GM19238 (cell line): ENCODE measurements at regions not wholly inside any gene's neighbourhood (a gene's known extent, or its start where the extent isn't known, plus 50 kb on each side); places are given as distances from the start of the nearest gene placed in this dataset.
"Not testable (repeated sequence)": the region's sequence is repeated elsewhere in the genome, so short reads cannot be mapped to it uniquely, and the experiment has no call there.

ENCODE experiments used
- DNase-seq: peaks from one replicate; pipeline ENCODE4 v3.0.0; 2011; ENCODE audit warnings: low spot score; ENCODE audit not compliant: insufficient read length

DNA sequence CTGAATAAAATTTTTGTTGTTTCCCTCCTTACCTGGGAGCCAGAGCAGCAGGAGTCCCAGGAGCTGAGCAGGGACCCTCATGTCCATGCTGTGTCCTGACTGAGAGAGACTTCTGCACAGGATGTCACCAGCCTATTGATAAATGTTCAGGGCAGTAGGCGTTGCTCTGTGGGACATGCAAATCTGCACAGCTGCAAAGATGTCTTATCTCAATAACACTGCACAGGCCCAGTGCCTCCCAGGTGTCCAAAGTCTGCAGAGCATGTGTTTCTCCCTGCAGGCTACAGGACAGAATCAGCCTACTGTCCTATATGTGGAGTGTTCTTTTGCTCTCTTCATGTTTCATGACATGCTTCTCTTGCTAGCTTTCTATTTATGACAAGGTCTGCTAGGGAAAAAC lies 522.3 kb downstream of the RPIA start:
- DNase-seq, result not testable (repeated sequence)

DNA sequence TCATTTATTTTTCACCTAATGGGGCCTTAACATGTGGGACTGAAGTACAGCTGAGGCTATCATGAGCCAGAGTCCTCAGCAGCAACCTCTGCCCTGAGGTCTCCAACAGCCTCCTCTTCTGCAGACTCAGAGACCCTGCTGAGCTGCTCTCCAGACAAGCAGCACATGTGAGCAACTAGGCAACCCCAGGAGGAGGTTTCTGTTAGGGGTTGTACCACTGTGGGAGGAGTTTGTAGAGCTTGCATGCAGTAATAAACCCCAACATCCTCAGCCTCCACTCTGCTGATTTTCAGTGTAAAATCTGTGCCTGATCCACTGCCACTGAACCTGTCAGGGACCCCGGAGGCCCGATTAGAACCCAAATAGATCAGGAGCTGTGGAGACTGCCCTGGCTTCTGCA lies 530.0 kb downstream of the RPIA start:
- DNase-seq, result not testable (repeated sequence)

DNA sequence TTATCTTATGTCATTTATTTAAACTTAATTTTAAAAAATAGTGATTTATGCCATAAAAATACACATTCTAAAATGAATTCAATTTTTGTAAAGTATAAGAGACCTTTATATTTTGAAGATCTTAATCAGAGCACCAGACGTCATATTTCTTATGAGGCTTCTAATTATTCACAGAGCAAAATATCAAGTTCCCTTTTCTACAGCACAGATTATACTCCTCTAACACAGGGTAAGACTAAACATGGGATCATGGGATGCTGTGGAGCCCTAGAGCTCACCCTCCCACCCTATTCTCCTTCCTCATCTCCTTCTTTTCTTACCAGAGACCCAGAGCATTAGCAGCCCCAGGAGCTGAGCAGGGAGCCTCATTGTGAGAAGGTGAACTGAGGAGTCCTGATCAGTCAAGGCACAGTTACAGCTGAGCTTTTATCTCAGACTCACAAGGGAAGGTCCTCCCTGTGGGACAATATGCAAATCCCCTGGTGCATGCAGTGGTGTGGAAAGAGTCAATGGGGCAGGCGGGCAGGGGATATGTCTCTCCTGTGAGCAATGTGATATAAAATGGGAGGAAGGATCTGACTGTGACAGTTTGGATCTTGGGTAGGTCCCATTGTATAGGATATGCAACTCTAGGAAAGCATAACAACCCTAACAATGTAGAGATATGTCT lies 530.7 kb downstream of the RPIA start:
- DNase-seq, result not testable (repeated sequence)

DNA sequence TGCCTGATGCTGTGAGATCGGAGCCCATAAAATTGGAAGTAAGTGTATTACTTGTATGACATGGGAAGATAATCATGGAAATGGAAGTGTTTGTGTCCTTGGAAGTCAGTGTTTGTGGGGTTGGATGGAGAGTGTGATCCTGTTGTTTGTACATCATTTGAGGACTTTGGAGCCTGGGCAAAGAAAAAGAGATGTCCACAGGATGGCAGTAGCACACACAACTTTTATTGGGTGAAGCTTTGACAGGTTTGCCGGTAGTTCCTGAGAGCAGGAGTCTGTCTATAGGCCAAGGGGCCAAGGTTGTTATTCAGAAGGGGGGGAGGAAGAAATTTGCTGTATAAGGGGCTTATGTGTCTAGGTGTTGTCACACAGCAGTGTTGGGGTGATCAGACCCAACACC lies 533.3 kb downstream of the RPIA start:
- DNase-seq, result not testable (repeated sequence)

DNA sequence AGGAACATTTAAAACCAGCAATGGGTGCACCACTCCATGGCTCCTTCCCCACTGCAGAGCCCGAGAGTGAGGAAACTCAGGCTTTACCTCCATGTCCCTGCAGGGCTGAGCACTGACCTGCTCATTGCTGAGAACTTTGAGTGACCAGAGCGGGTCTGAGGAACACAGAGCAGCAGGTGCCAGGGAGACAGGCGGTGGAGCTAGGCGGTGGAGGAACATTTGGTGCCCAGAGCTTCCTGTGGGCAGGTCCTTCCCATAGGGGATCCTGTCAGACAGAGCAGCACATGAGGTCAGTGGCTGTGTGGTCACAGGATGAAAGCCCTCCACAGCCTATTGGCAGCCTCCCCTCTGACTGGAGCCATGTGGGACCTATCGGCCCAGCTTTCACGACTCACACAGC lies 538.5 kb downstream of the RPIA start:
- not testable (repeated sequence) for DNase-seq

DNA sequence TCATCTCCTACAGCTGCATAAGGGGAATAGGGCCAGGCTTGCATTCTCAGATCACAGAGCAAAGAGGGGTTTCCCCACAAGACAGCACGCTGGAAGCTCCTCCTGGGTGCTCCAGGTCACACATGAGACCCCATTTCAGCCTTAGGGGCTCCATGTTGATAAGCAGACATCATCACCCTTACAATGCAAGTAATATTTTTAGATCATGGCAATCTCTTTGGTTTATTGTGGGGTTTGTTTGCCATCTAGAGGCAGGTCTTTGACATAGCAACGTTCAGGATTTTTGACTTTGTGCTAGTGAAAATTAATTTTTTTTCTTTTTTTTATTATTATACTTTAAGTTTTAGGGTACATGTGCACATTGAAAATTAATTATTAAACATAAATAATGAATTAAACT lies 539.8 kb downstream of the RPIA start:
- not testable (repeated sequence) for DNase-seq

DNA sequence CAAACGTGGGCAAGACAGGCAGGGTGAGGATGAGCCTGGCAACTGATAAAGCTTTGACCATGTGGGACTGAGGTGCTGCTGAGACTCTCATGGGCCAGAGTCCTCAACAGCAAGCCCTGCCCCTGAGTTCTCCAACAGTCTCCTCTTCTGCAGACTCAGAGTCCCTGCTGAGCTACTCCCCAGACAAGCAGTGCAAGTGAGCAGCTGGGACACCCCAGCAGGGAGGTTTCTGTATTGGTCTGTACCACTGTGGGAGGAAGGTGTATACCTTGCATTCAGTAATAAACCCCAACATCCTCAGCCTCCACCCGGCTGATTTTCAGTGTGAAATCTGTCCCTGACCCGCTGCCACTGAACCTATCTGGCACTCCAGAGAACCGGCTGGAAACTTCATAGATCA lies 542.5 kb downstream of the RPIA start:
- not testable (repeated sequence) for DNase-seq

DNA sequence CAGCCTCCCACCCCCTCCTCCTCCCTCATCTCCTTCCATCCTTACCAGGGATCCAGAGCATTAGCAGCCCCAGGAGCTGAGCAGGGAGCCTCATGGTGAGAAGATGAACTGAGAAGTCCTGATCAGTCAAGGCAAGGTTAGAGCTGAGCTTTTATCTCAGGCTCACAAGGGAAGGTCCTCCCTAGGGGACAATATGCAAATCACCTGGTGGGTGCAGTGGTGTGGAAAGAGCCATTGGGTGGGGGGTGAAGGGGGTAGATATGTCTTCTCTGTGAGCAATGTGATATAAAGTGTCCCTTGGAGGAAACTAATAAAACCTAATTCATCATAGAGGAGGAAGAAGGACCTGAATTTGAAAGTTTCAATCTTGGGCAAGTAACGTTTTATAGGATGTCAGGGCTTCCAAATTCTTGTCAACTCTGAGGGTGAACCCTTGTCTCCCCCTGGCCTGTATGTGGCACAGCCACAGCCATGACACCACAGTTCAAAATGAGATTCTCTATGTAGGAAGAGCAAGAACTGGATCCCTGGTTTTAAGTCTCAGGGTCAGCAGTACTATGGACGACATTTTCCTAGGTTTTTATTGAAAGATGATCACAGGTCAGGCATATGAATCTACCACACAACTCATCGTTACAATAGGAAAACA lies 543.5 kb downstream of the RPIA start:
- DNase-seq, result not testable (repeated sequence)

DNA sequence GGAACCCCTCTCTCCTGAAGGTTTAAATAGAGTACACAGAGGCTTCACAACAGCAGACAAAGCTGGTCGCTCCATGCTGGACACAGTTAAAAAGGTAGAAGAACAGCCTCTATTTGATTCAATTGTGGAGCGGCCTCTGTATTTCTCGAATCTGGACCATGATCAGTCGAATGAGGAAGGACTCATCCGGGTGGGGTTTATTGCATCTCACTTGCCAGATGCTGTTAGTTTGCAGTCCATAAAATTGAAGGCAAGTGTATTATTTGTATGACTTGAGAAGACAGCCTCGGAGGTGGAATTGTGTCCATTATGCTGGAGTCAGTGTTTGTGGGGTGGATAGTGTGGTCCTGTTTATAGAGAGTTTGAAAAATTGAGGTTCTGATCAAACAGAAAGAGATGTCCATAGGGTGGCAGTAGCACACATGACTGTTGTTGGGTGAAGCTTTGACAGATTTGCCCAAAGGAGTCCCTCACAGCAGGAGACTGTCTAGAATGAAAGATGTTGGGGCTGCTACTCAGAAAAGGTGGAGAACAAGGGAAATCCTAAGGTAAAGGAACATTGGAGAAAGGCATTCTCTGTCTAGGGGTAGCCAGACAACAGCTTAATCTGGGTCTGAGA lies 545.5 kb downstream of the RPIA start:
- not testable (repeated sequence) for DNase-seq

DNA sequence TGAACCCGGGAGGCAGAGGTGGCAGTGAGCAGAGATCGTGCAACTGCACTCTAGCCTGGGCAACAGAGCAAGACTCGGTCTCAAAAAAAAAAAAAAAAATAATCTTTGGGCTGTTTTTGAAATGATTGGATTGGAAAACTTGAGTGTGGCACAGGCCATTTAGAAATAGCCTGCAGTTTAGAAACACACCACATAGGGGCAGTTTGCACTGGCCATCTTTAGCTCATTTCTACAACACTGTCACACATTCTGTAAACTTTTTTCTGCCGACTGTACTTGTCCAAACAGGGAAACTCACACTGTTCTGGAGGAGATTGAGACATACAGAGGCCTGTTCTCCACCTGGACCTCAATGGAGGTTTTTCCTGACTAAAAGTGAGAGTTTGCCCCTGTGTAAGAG lies 546.3 kb downstream of the RPIA start:
- not testable (repeated sequence) for DNase-seq

DNA sequence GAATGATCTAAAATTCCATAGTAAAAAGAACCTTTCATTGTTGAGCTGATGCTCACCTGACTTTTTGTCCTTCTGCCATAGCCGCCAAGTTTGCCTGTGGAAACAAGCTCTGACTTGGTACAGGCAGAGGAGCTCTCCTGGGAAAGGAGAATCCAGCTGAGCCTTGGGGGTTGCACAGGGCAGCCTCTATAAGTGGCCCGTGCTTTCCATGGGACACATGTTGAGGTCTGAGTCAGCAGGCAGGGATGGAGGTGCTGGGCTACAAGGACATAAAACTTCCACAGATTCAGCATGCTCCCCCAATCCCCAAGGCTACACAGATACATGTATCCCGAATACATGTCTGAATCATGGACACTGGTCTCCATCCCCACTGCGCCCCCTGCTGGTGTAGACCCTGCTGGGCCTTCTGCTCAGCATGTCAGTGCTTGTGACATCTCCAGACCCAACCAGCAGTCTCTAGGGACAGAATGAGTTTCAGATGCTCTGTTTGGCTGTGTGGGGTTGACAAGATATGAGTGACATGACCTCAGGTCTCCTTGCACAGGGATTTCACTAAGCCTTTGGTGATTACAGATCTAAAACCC lies 551.7 kb downstream of the RPIA start:
- DNase-seq, result not testable (repeated sequence)

DNA sequence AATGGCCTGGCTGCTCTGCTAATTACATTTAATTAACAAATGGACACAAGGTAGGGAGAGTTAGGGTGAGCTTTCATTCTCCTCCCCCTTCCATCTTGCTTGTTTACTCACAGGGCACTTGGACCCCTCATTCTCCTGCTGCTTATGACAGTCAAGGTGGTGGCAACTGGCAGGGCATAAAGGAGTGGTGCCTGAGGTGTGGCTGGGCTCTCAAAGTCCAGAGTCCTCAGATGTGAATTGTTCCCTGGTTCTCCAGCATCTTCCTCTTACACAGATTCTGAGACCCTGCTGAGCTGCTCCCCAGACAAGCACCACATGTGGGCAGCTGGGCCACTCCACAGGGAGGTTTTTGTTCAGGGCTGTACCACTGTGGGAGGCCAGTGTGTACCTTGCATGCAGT lies 552.9 kb downstream of the RPIA start:
- DNase-seq, result not testable (repeated sequence)

DNA sequence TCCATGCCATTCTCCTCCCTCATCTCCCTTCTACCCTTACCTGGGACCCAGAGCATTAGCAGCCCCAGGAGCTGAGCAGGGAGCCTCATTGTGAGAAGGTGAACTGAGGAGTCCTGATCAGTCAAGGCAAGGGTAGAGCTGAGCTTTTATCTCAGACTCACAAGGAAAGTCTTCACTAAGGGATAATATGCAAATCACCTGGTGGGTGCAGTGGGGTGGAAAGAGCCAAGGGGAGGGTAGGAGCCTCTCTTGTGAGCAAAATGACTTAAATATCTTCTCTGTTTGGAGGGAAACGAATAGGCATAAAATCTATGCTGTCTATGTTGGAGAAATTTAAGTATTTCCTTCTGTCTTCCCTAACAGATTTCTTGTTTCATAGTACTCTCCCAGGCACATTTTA lies 554.0 kb downstream of the RPIA start:
- not testable (repeated sequence) for DNase-seq

DNA sequence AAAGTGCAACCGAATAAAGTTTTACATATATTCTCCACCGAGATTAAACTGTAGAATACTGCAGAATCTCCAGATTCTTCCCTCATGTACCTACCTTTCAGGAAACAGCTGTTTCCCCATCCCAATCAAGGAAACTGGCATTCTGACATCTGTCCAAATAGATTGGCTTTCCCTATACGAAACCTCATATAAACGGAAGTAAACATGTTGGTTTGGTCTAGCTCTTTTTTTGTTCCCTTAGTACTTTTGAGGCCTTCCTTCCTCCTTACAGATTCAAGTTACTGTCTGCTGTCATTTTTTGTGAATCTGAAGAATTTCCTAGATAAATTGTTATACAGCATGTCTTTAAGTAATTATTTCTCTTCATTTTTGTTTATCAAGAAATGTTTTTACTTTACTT lies 554.6 kb downstream of the RPIA start:
- DNase-seq, result not testable (repeated sequence)

DNA sequence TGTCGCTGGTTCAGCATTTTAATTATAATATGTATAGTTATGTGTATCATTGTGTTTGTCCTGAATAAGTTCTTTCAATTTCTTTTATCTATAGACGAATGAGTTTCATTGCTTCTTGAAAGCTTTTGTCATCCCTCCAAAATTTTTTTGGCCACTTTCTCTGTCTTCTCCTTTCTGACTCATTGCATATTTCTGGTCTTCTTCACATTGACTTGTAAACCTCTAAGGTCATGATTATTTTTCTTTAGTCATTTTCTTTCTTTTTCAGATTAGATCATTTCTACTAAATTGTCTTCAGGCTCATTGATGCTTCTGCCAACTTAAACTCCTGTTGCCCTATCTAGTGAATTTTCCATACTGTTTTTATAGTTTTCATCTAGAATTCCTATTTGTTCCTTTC lies 555.1 kb downstream of the RPIA start:
- DNase-seq, result not testable (repeated sequence)

DNA sequence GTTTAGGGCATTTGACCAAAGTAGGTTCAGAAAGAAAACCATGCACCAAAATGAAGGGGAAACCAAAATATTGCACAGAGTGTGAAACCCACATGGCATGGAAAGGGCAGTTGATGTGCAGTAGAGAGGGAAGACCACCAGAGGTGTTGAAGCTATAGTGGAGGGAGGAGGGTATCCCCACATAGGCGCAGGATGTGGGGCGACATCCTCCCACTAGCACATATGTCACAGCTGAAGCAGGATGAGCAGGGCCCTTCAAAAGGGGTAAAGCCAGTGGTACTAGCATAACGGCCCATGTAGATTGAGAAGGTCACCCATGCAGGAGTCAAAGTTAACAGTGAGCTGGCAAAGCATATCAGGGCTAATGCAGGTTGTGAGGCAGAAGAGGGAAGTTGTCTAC lies 563.5 kb downstream of the RPIA start:
- not testable (repeated sequence) for DNase-seq

DNA sequence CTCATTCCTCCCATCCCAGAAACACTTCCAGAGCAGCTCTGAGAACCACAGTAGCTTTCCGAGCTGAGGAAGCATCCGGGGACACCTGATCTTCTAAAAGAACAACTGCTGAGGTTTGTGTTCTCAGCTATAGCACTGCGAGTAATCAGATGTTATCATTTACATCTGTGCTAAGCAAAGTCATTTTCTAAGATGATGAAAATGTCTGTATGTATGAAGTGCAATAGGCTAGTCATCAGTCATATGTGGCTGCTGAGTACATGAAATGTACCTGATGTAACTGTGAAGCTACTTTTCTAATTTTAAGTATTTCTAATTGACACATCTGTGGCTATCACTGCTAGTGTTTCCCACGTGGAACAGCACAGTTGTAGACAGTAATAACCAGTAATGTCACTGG lies 582.0 kb downstream of the RPIA start:
- DNase-seq, result not testable (repeated sequence)

DNA sequence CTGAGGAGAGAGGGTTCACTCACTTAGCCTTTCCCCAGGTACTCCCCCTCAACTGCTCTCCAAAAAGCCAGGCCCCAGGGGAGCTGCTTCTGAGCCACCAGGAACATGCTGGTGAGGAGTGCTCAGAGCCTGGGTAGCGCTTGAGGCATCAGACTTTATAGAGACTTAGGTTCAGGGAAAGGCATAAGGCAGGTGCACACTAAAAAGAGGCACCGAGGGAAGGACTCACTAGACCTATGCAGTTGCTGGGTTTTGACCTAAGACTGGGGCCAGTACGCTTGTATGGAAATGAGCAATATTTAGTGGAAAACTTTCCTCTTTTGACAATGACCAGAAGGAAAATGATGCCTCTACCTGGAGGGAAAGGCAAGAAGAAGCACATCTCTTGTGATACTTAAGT lies 589.1 kb downstream of the RPIA start:
- DNase-seq, result not testable (repeated sequence)

DNA sequence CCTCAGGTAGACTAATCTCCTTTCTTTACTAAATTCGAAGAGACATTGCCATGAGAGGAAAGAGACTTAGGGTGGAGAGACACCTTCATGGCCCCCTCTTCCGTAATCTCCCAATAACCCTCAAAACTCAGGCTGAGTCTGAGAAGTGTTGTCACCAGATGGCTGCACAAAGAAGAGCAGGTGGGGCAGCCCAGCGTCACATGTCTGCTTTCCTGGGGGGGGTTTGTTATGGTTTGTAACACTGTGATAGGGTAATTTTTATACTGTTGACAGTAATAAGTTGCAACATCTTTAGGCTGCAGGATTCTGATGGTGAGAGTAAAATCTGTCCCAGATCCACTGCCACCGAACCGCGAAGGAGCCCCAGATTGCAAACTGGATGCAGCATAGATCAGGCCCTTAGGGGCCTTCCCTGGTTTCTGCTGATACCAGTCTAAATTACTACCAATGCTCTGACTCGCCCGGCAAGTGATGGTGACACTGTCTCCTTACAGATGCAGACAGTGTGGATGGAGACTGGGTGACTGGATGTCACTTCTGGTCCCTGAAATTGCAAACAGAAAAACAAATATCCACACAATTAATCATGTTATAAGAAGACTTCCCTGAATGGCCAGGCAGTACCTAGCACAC lies 595.1 kb downstream of the RPIA start:
- not testable (repeated sequence) for DNase-seq

DNA sequence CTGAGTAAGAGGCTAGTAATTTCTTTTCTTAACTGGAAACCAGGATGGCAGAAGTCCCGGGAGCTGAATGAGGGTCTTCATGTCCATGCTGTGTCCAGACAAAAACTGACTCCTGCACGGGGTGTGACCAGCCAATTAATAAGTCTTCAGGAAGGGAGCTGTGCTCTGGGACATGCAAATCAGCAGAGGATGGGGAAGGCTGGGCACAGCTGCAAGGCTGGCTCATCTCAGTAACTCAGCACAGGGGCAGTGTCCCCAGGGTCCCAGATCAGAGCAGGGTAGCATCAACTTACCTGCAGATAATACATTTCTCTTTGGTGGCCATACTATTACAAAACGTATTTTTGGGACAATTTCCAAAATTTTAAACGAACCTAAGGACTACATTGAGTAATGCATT lies 595.6 kb downstream of the RPIA start:
- DNase-seq, result not testable (repeated sequence)

DNA sequence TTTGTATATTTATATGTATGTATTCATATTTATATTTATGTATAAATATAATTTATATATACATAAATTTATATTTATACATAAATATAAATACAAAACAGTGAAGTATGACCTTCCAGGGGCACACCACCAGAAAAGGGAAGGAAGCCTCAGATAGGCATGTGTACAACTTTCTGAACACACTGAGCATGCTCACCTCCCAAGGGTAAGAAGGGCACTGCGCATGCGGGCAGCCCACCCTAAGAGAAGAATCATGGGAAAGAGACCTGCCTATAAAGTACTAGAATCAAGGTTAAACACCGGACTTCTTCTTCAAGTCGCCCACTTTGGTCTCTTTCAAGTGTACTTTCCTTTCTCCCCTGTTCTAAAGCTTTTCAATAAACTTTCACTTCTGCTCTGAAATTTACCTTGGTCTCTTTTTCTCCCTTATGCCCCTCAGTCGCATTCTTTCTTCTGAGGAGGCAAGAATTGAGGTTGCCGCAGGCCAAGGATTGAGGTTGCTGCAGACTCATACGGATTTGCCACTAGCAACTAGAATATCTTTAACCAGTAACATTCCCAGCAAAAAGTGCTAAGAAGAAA lies 600.3 kb downstream of the RPIA start:
- DNase-seq, result not testable (repeated sequence)
